GM12873 (cell line): ENCODE measurements at regions not wholly inside any gene's neighbourhood (a gene's known extent, or its start where the extent isn't known, plus 50 kb on each side); places are given as distances from the start of the nearest gene placed in this dataset.

Experiments
- CTCF ChIP-seq: IDR thresholded peaks from 2 replicates; pipeline ENCODE4 v1.5.1; 2012; ENCODE audit warnings: low read depth, mild to moderate bottlenecking, moderate library complexity, low read length, control low read depth; ENCODE audit not compliant: insufficient read depth; ENCODE audit errors: missing control alignments

- TF ChIP-seq CTCF, result no peak
Measured at GRCh38 chr21:43364261-43364510, 62.7 kb downstream of the SIK1 start.

- no peak for TF ChIP-seq CTCF
Measured at GRCh38 chr21:43363506-43364260, 63.2 kb downstream of the SIK1 start.

- TF ChIP-seq CTCF, result no peak
Measured at GRCh38 chr21:43362915-43363314, 64.0 kb downstream of the SIK1 start.

GRCh38 chr21:43362321-43362791, 64.6 kb downstream of the SIK1 start:
- TF ChIP-seq CTCF, result no peak

GRCh38 chr21:43361493-43362296, 65.2 kb downstream of the SIK1 start:
- TF ChIP-seq CTCF, result no peak

- no peak for TF ChIP-seq CTCF
Measured at GRCh38 chr21:43361127-43361492, 65.8 kb downstream of the SIK1 start.

- TF ChIP-seq CTCF, result no peak
Measured at GRCh38 chr21:43360441-43361126, 66.3 kb downstream of the SIK1 start.
